ENCODE measurements at regions not wholly inside any gene's neighbourhood (a gene's known extent, or its start where the extent isn't known, plus 50 kb on each side); places are given as distances from the start of the nearest gene placed in this dataset.

DNA sequence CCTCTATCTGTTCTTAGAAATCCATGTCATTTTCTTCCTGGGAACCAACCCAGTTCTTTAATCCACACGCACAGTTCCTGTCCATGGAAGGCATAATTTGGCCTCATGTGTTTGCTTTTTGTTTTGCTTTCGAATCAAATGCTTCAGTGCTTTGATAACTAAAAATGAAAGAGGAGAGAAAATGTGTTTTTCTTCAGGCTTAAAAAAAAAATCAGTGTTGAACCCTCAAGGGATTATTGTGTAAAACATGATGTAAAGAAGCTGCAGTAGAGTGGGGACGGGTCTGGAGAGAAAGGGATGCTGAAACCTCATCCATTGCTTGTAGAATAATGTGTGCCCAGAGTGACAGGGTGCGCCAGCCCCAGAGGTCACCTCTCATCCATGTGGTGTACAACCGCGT lies 197.5 kb upstream of the JARID2 start:
- DNase-seq, result no peak

DNA sequence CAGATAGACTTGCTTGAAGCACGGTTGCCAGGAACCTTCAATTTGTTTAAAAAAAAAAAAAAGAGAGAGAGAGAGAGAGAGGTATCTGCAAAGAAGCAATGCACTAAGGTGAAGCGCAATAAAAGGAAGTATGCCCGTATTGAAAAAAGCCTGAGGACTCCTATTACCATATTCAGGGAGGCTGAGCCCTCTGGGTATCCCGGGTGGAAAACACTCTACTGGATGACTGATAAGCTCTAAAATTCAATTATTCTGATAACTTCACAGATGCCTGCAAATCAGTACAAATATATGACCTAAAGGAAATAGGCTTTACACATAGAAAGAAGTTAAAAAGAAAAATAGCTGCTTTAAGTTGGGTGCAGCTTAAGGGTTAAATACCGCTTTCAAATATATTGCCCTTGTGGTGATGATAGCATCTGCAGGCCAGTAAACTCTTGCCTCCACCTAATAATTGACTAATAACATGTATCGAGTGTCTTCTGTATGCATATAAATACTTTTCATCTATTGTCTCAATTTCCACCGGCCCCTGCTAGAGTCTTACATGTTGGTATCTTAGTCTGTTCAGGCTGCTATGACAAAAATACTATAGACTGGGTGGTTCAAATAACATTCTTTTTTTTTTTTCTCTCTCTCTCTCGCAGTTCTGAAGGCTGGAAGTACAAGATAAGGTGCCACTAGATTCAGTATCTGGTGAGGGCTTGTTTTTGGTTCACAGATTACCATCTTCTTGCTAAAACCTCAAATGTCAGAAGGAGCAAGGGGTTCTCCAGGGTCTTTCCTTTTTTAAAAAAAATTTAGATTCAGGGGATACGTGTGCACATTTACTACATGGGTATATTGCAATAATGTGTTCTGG lies 187.4 kb upstream of the JARID2 start:
- DNase-seq, result no peak

GRCh38 chr6:15061180-15061641 lies 184.7 kb upstream of the JARID2 start:
- peak; percentile 17 for DNase-seq

GRCh38 chr6:15061908-15062515 lies 183.9 kb upstream of the JARID2 start:
- DNase-seq, result no peak

GRCh38 chr6:15062516-15063252 lies 183.2 kb upstream of the JARID2 start:
- DNase-seq, result peak; percentile 32

DNA sequence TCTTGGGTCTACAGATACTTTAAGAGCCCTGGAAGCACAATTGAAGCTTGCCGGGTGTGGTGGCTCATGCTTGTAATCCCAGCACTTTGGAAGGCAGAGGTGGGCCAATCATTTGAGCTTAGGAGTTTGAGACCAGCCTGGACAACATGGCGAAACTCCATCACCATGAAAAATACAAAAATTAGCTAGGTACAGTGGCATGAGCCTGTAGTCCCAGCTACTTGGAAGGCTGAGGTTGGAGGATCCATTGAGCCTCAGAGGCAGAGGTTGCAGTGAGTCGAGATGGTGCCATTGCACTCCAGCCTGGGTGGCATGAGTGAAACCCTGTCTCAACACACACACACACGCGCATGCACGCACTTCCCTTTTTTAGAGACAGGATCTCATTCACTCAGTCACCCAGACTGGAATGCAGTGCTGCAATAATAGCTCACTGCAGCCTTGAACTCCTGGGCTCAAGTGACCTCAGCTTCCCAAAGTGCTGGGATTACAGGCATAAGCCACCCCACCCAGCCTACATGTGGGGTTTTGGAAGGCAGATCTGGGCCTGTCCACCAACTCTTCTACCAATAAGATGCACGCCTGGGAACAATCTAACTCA lies 182.5 kb upstream of the JARID2 start:
- DNase-seq, result peak; percentile 67

DNA sequence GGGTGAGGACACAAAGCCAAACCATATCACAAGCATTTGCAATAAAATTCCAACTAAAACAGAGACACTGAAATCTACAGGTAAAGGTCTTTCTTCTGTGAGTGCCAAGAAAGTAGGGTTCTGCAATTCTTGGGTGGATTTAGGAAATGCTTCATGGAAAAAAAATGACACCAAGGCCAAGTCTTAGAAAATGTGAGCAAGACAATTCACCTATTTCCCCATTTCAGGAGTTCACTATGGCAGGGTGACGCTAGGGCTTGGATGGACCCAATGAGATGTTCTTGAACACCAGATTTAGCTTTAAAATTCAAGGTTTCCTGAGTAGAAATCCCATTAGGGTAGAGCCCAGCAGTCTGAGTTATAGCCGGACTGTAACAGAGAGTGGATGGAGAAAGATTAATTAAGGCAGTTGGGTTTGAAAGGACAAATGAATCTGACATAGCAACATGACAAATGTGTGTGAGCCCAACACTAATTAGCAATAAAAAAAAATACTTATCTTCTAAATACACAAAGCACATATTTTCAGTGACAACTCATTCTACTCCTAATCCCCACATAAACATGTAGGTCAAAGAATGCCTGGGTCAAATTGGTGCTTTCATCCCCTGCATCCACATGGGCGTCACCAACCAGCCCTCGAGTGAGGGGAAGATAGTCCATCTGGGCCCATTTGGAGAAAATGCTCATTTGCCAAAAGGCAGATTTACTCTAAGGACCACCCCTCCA lies 180.4 kb upstream of the JARID2 start:
- DNase-seq, result no peak

DNA sequence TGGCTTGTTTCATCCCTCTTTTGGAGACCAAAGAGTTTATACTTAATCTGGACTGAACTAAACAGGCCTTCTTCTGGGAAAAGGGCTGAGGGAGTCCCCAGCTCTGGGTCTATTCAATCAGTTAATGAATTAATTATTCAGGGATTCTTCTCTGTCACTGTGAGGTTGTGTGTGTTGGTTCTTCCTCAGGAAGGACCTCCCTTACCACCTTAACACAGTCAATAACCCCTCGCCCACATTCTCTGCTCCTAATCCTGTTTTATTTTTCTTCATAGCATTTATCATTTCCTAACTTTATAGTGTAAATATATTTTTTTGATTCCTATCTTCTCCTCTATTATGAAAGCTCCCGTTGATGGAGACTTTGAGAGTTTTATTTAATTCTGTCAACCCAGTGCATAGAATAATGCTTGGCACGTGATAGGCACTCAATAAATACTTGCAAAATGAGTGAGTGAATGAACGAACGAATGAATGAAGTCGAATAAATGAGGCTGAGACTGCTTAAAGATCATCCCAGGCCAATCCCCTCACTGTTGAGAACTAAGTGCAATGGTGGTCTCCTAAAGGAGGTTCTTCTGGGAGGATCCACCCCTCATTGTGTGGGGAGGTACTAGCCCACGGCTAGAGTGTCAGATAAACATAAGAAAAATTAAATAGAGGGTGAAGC lies 179.6 kb upstream of the JARID2 start:
- DNase-seq, result no peak

DNA sequence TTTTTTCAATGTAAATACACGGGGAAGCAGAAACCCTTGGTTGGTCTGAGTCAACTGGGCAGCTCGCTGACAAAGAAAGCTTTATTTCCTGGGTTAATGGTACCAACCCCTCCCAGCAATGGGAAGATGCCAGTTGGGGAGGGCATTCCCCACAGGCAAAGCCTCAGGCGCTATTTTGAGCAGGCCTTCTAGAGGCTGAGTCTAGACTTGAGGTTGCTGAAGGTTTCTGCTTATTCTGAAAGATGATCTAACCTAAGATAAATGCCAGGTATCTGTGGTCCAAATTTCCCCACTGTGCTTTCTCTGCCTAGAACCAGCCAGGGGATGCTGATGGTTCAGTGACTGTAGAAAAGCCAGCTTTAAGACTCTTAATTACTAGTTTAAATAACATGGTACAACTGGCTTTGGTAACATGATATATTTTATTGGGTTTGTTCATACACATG lies 172.5 kb upstream of the JARID2 start:
- DNase-seq, result no peak

GRCh38 chr6:15073883-15074465 lies 171.9 kb upstream of the JARID2 start:
- DNase-seq, result no peak

- no peak for DNase-seq
Measured at GRCh38 chr6:15074806-15075205, 171.1 kb upstream of the JARID2 start.

DNA sequence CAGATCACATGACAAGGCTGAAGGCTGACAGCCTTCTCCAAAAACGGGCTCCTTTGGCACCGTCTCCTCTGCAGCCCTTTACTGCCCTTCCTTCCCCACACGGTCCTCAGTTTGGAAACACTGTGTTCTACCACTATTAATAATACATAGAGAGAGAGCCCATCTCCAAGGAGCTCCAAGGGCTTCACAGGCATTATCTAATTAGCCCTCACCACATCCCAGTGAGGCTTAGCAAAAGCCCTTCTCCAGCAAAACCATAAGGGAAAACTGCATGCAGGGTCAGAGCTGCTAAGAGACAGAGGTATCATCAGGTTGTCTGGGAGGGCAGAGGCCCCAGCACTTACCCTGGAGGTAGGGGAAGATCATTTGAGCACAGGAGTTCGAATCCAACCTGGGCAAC lies 169.3 kb upstream of the JARID2 start:
- no peak for DNase-seq

DNA sequence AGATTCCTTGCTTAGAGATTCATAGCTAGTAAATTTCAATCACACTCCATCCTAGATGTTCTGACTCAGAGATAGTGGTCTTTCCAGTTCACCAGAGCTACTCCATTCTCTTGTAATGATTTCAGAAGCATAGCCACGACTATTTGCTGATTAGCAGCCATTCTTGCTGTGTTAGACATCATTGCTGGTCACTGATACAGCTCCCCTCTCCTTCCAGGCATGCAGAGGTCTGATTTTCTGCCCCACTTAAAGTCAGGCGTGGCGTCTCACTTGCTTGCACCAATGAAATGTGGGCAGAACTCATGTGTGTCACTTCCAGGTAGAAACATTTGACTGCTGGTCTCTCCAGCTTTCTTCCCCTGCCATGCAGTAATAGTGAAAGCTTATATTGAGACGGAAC lies 168.9 kb upstream of the JARID2 start:
- no peak for DNase-seq

DNA sequence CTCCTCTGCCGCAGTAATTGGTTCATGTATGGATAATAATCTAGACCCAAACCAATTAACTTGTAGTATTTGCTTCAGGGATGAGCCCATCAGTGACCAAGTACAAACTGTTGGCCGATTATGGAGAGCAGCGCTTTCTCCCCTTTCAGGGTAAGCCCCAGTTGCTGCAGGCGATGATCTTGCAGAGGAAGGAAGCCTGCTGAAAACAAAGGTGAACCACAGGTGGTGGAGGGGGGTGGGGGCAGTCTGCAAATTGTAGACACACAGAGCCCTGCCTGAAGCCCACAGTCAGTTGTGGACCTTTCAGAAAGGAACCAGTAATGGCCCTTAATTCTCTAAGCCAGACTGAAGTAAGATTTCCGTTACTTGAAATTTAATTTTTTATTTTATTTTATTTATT lies 167.9 kb upstream of the JARID2 start:
- DNase-seq, result no peak

DNA sequence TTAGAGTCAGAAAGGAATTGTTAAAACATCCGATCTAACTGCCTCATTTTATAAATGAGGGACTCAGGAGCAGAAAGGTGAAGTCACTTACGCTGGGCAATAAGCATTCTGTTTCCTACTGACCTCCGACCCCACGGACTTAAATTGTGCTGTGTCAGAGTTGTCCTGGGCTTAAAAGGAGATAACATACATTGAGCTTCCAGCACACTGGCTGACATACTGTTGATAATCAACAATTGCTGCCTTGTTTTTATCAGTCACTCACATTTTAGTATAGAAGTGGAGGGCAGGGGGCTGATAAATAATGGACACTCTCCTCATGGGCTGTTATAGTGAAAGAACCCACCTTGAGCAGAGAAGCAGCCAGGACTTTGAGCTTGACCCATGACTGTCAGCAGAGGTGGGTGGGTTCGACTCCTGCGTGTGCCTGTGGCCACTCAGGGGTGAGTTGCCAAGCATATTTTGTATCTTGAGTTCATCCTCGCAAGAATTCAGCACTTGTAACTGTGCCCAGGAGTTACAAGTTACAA lies 166.5 kb upstream of the JARID2 start:
- no peak for DNase-seq

- no peak for DNase-seq
Measured at GRCh38 chr6:15080895-15081294, 165.0 kb upstream of the JARID2 start.

DNA sequence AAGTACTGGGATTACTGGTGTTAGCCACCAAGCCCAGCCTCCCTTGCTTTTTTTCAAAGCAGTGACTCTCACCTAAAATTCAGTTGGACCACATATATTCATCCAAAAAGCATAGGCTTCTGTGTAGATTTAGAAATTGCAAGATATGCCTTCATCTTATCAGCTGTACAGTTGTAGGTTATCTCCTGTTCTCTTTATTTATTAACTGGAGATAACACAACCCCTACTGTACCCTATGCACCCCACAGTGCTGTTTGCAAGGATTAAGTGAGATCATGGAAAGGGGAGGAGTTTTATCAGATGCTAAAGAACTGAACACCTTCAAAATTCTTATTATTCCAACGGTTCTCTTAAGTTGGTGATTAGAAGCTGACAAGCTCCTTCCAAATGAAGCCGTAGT lies 164.4 kb upstream of the JARID2 start:
- DNase-seq, result no peak

- DNase-seq, result no peak
Measured at GRCh38 chr6:15082708-15083107, 163.2 kb upstream of the JARID2 start.

GRCh38 chr6:15086348-15087158 lies 159.3 kb upstream of the JARID2 start:
- DNase-seq, result no peak

DNA sequence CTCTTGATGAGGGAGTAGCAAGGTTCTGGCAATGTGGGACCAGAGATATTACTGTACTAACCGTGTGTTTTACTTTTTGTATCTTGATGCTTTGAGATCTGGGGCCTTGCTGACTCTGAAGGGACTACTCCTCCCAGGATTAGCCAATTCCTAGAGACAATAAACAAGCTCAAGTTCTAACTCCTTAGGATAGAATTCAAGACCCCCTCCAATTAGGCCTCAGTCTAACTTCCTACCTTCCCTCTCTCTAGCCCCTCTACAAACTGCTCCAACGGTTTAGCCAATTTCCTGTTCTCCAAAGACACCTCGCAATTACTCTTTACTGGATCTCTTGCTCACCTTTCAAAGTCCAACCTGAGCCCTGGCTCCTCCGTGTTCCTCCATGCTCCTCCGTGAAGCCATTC lies 158.7 kb upstream of the JARID2 start:
- DNase-seq, result no peak

Data from CD4-positive, alpha-beta T cell treated with Interleukin-15 for 1 hour (primary cell).